Tibial nerve (tissue), 4 donors: ENCODE measurements at regions not wholly inside any gene's neighbourhood (a gene's known extent, or its start where the extent isn't known, plus 50 kb on each side); places are given as distances from the start of the nearest gene placed in this dataset.

Source experiments
- EP300 ChIP-seq, 2 donors: sonication (generic); formaldehyde crosslinking; IDR thresholded peaks; one replicate each; pipeline ENCODE4 v1.6.1; 2017; ENCODE audit warnings: antibody characterized with exemption in 2 of 2, mild to moderate bottlenecking in 1 of 2
- POLR2A ChIP-seq, 2 donors: fragments of 450-650 bp; IDR thresholded peaks; one replicate each; pipeline ENCODE4 v1.6.1; 2017; ENCODE audit warnings: antibody characterized with exemption in 2 of 2, mild to moderate bottlenecking in 2 of 2, moderate library complexity in 2 of 2
- TF ChIP-seq, protein P1 (sequence below), 5 experiments: fragments of 200-600 bp in 3 of 5; fragments of 450-650 bp in 2 of 5; sonication (generic) in 3 of 5; IDR thresholded peaks; one replicate each; pipeline ENCODE4 v1.5.1; 2016 to 2019; ENCODE audit warnings: antibody characterized with exemption in 5 of 5, mild to moderate bottlenecking in 3 of 5, moderate library complexity in 2 of 5

DNA sequence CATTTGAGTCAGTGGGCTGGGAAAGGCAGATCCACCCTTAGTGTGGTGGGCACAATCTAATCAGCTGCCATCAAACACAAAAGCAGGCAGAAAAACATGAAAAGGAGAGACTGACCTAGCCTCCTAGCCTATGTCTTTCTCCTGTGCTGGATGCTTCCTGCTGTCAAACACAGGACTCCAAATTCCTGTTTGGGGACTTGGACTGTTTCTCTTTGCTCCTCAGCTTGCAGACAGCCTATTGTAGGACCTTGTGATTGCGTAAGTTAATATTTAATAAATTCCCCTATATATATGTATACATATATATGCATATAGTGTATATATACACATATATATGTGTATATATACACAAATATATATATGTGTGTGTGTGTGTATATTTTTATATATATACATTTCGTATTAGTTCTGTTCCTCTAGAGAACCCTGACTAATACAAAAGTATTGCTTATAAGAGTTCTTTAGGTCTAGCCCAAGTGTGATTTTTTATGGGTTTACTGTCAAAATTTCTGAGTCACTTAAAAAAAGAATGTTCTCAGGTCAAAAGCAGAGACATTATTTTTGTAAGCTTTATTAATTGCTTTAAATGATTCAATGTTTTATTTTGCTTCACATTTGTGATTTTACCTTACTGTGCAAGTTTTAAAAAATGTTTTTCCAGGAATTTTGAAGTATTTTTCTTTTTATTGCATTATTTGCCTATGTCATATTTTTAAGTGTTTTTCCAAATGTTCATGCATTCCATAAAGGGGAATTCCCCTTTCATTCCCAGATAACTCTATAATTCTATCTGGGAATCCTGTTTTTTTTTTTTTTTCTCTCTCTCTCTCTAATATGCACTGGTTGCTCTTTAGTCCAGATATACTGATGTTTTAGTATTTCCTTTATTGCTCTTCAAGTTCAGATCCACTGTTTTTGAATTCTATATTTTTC, 92.1 kb upstream of the ADAMTS5 start:
- TF ChIP-seq, protein P1, sequence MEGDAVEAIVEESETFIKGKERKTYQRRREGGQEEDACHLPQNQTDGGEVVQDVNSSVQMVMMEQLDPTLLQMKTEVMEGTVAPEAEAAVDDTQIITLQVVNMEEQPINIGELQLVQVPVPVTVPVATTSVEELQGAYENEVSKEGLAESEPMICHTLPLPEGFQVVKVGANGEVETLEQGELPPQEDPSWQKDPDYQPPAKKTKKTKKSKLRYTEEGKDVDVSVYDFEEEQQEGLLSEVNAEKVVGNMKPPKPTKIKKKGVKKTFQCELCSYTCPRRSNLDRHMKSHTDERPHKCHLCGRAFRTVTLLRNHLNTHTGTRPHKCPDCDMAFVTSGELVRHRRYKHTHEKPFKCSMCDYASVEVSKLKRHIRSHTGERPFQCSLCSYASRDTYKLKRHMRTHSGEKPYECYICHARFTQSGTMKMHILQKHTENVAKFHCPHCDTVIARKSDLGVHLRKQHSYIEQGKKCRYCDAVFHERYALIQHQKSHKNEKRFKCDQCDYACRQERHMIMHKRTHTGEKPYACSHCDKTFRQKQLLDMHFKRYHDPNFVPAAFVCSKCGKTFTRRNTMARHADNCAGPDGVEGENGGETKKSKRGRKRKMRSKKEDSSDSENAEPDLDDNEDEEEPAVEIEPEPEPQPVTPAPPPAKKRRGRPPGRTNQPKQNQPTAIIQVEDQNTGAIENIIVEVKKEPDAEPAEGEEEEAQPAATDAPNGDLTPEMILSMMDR (IDR thresholded peaks at IDR 0.05) = no peak
- no peak for TF ChIP-seq POLR2A (IDR thresholded peaks at IDR 0.05)
- TF ChIP-seq EP300 (IDR thresholded peaks at IDR 0.05) = no peak
